ENCODE measurements at regions not wholly inside any gene's neighbourhood (a gene's known extent, or its start where the extent isn't known, plus 50 kb on each side); places are given as distances from the start of the nearest gene placed in this dataset.
"Not testable (repeated sequence)": the region's sequence is repeated elsewhere in the genome, so short reads cannot be mapped to it uniquely, and the experiment has no call there.

DNA sequence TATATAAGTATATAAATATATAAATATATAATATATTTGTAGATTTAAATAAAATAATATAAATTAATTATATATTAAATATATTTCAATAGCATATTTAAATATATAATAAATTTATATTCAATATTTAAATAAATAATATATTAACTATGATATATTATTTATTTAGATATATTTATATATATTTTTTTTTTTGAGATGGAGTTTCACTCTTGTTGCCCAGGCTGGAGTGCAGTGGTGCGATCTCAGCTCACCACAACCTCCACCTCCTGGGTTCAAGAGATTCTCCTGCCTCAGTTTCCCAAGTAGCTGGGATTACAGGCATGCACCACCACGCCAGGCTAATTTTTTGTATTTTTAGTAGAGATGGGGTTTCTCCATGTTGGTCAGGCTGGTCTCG is 426.9 kb upstream of the LMCD1 start:
- not testable (repeated sequence) for H3K27ac ChIP-seq (ENCODE audit: insufficient read depth, low read length, poor library complexity, severe bottlenecking); H3K4me1 ChIP-seq (ENCODE audit: control insufficient read depth, insufficient read depth, low read length, poor library complexity, severe bottlenecking); ATAC-seq (ENCODE audit: low read depth in 2 of 2); H3K36me3 Mint-ChIP-seq; H3K27me3 Mint-ChIP-seq; H3K27me3 ChIP-seq (ENCODE audit: control insufficient read depth, insufficient read depth, low read length); H3K9me3 ChIP-seq (ENCODE audit: control insufficient read depth in 2 of 2, low read length in 2 of 2); H3K9me3 Mint-ChIP-seq; DNase-seq; H3K4me1 Mint-ChIP-seq; H3K4me3 ChIP-seq (ENCODE audit: low read depth, low read length); H3K36me3 ChIP-seq (ENCODE audit: control insufficient read depth, insufficient read depth, low read length); H3K27ac Mint-ChIP-seq; H3K4me3 Mint-ChIP-seq

GRCh38 chr3:8077126-8077525 is 424.5 kb upstream of the LMCD1 start:
- Mint-ChIP-seq H3K4me1 (no peaks in the 10 kb centered on the region), H3K27me3 (no peaks in the 10 kb centered on the region), H3K9me3 (peaks cover 0 to 3% (median 0%) of the 10 kb centered on the region in 7 donors), H3K36me3 (no peaks in the 10 kb centered on the region), H3K27ac (no peak overlapping the region), H3K4me3 (no peak overlapping the region)
- no peak for DNase-seq
- H3K4me3 ChIP-seq (ENCODE audit: low read depth, low read length): no peak overlapping the region
- no peaks in the 10 kb centered on the region for H3K4me1 ChIP-seq (ENCODE audit: control insufficient read depth, insufficient read depth, low read length, poor library complexity, severe bottlenecking)
- no peak for ATAC-seq (ENCODE audit: low read depth in 2 of 2)
- H3K36me3 ChIP-seq (ENCODE audit: control insufficient read depth, insufficient read depth, low read length): no peaks in the 10 kb centered on the region
- H3K9me3 ChIP-seq (ENCODE audit: control insufficient read depth in 2 of 2, low read length in 2 of 2): no peaks in the 10 kb centered on the region
- no peak overlapping the region for H3K27ac ChIP-seq (ENCODE audit: insufficient read depth, low read length, poor library complexity, severe bottlenecking)
- no peaks in the 10 kb centered on the region for H3K27me3 ChIP-seq (ENCODE audit: control insufficient read depth, insufficient read depth, low read length)

GRCh38 chr3:8080464-8080863 is 421.2 kb upstream of the LMCD1 start:
- H3K4me1 Mint-ChIP-seq: no peaks in the 10 kb centered on the region
- no peak overlapping the region for H3K4me3 ChIP-seq (ENCODE audit: low read depth, low read length)
- DNase-seq: no peak
- H3K4me3 Mint-ChIP-seq: no peak overlapping the region
- H3K27ac Mint-ChIP-seq: no peak overlapping the region
- H3K36me3 Mint-ChIP-seq: no peaks in the 10 kb centered on the region
- H3K36me3 ChIP-seq (ENCODE audit: control insufficient read depth, insufficient read depth, low read length): no peaks in the 10 kb centered on the region
- ATAC-seq (ENCODE audit: low read depth in 2 of 2): no peak
- H3K27me3 Mint-ChIP-seq: no peaks in the 10 kb centered on the region
- no peaks in the 10 kb centered on the region for H3K27me3 ChIP-seq (ENCODE audit: control insufficient read depth, insufficient read depth, low read length)
- H3K4me1 ChIP-seq (ENCODE audit: control insufficient read depth, insufficient read depth, low read length, poor library complexity, severe bottlenecking): no peaks in the 10 kb centered on the region
- peaks cover 0 to 5% (median 0%) of the 10 kb centered on the region in 7 donors for H3K9me3 Mint-ChIP-seq
- no peaks in the 10 kb centered on the region for H3K9me3 ChIP-seq (ENCODE audit: control insufficient read depth in 2 of 2, low read length in 2 of 2)
- no peak overlapping the region for H3K27ac ChIP-seq (ENCODE audit: insufficient read depth, low read length, poor library complexity, severe bottlenecking)

DNA sequence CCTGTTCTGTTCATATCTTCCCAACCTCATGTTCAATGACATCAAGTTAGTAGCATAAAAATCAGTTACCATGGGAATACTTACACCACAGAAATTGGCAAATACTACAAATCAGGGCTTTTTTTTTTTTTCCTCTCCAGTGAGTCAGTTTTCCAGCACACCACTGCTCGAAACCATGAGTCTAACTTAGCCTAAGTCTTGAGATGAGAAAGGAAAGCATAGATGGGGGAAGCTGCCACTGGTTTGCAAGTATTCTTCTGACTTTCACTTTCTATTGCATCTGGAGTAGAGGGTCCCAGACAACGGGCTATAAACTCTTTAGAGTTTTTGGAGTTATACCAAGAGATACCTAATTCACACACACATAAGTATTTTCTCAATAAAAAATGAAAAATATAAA is 416.1 kb upstream of the LMCD1 start:
- ATAC-seq (ENCODE audit: low read depth in 2 of 2): no peak
- no peaks in the 10 kb centered on the region for H3K4me1 Mint-ChIP-seq
- no peaks in the 10 kb centered on the region for H3K27me3 Mint-ChIP-seq
- H3K9me3 ChIP-seq (ENCODE audit: control insufficient read depth in 2 of 2, low read length in 2 of 2): no peaks in the 10 kb centered on the region
- H3K4me3 ChIP-seq (ENCODE audit: low read depth, low read length): no peak overlapping the region
- no peaks in the 10 kb centered on the region for H3K27me3 ChIP-seq (ENCODE audit: control insufficient read depth, insufficient read depth, low read length)
- no peak overlapping the region for H3K4me3 Mint-ChIP-seq
- peaks cover 0 to 2% (median 0%) of the 10 kb centered on the region in 7 donors for H3K9me3 Mint-ChIP-seq
- H3K27ac ChIP-seq (ENCODE audit: insufficient read depth, low read length, poor library complexity, severe bottlenecking): no peak overlapping the region
- no peaks in the 10 kb centered on the region for H3K36me3 ChIP-seq (ENCODE audit: control insufficient read depth, insufficient read depth, low read length)
- H3K4me1 ChIP-seq (ENCODE audit: control insufficient read depth, insufficient read depth, low read length, poor library complexity, severe bottlenecking): no peaks in the 10 kb centered on the region
- H3K27ac Mint-ChIP-seq: no peak overlapping the region
- H3K36me3 Mint-ChIP-seq: no peaks in the 10 kb centered on the region
- no peak for DNase-seq

DNA sequence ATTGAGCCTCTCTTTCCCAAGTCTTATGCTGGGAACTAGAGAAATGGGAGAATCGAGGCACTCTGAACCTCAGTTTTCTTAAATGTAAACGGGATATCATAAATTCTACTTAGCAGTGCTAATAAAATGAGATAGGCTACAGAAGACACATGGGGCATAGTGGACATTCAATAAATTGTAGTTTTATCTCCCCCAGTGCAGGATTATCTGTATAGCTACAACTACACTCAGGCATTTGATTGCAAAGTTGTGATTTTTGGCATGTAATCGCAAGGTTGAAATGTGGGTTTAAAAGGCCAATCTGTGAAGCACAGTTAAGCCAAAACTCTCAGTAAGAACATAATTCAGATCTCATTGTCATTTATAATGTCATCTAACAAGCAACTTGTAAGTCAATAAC is 413.7 kb upstream of the LMCD1 start:
- Histone ChIP-seq H3K9me3 (ENCODE audit: control insufficient read depth in 2 of 2, low read length in 2 of 2) (no peaks in the 10 kb centered on the region), H3K4me1 (ENCODE audit: control insufficient read depth, insufficient read depth, low read length, poor library complexity, severe bottlenecking) (no peaks in the 10 kb centered on the region), H3K27ac (ENCODE audit: insufficient read depth, low read length, poor library complexity, severe bottlenecking) (no peak overlapping the region), H3K36me3 (ENCODE audit: control insufficient read depth, insufficient read depth, low read length) (no peaks in the 10 kb centered on the region), H3K27me3 (ENCODE audit: control insufficient read depth, insufficient read depth, low read length) (no peaks in the 10 kb centered on the region), H3K4me3 (ENCODE audit: low read depth, low read length) (no peak overlapping the region)
- no peaks in the 10 kb centered on the region for H3K4me1 Mint-ChIP-seq
- H3K36me3 Mint-ChIP-seq: no peaks in the 10 kb centered on the region
- H3K9me3 Mint-ChIP-seq: peaks cover 0 to 2% (median 0%) of the 10 kb centered on the region in 7 donors
- H3K27me3 Mint-ChIP-seq: no peaks in the 10 kb centered on the region
- DNase-seq (no peak), ATAC-seq (ENCODE audit: low read depth in 2 of 2) (no peak)
- no peak overlapping the region for H3K27ac Mint-ChIP-seq
- H3K4me3 Mint-ChIP-seq: no peak overlapping the region

GRCh38 chr3:8094415-8094814 is 407.2 kb upstream of the LMCD1 start:
- H3K4me1 Mint-ChIP-seq: no peaks in the 10 kb centered on the region
- no peak overlapping the region for H3K27ac Mint-ChIP-seq

DNA sequence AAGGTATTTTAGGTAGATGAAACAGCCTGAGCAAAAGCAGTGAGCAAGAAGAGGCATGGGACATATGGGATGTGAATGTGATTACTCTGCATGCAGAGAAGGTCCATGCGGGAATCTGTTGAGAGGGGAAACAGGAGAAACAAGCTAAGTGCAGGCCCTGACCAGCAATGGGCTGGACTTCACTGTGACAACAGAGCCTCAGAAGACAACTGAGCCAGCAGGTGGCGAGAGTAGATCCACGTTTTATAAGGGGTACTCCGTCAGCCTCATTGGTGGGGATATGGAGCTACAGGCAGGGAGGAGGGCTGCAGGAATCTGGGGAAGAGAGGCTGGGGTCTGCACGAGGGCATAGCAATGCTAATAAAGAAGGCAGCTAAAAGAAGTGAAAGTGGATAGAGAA is 405.9 kb upstream of the LMCD1 start:
- Mint-ChIP-seq H3K27ac (no peak overlapping the region), H3K9me3 (peaks cover 0 to 1% (median 0%) of the 10 kb centered on the region in 7 donors), H3K36me3 (no peaks in the 10 kb centered on the region), H3K4me1 (no peaks in the 10 kb centered on the region), H3K27me3 (no peaks in the 10 kb centered on the region), H3K4me3 (no peak overlapping the region)
- Histone ChIP-seq H3K36me3 (ENCODE audit: control insufficient read depth, insufficient read depth, low read length) (no peaks in the 10 kb centered on the region), H3K4me1 (ENCODE audit: control insufficient read depth, insufficient read depth, low read length, poor library complexity, severe bottlenecking) (no peaks in the 10 kb centered on the region), H3K9me3 (ENCODE audit: control insufficient read depth in 2 of 2, low read length in 2 of 2) (no peaks in the 10 kb centered on the region), H3K4me3 (ENCODE audit: low read depth, low read length) (no peak overlapping the region), H3K27ac (ENCODE audit: insufficient read depth, low read length, poor library complexity, severe bottlenecking) (no peak overlapping the region), H3K27me3 (ENCODE audit: control insufficient read depth, insufficient read depth, low read length) (no peaks in the 10 kb centered on the region)
- ATAC-seq (ENCODE audit: low read depth in 2 of 2) (no peak), DNase-seq (no peak)

More at GRCh38 chr3:8094415-8094814, 407.2 kb upstream of the LMCD1 start:
- ATAC-seq (ENCODE audit: low read depth in 2 of 2) (no peak), DNase-seq (no peak)
- Histone ChIP-seq H3K27ac (ENCODE audit: insufficient read depth, low read length, poor library complexity, severe bottlenecking) (no peak overlapping the region), H3K4me3 (ENCODE audit: low read depth, low read length) (no peak overlapping the region), H3K9me3 (ENCODE audit: control insufficient read depth in 2 of 2, low read length in 2 of 2) (no peaks in the 10 kb centered on the region), H3K27me3 (ENCODE audit: control insufficient read depth, insufficient read depth, low read length) (no peaks in the 10 kb centered on the region), H3K4me1 (ENCODE audit: control insufficient read depth, insufficient read depth, low read length, poor library complexity, severe bottlenecking) (no peaks in the 10 kb centered on the region), H3K36me3 (ENCODE audit: control insufficient read depth, insufficient read depth, low read length) (no peaks in the 10 kb centered on the region)
- no peaks in the 10 kb centered on the region for H3K27me3 Mint-ChIP-seq
- H3K9me3 Mint-ChIP-seq: peaks cover 0 to 3% (median 0%) of the 10 kb centered on the region in 7 donors
- H3K4me3 Mint-ChIP-seq: no peak overlapping the region
- no peaks in the 10 kb centered on the region for H3K36me3 Mint-ChIP-seq

GRCh38 chr3:8097690-8098089 is 403.9 kb upstream of the LMCD1 start:
- DNase-seq (no peak), ATAC-seq (ENCODE audit: low read depth in 2 of 2) (no peak)
- Mint-ChIP-seq H3K27me3 (no peaks in the 10 kb centered on the region), H3K4me3 (no peak overlapping the region), H3K9me3 (peaks cover 0 to 1% (median 0%) of the 10 kb centered on the region in 7 donors), H3K27ac (no peak overlapping the region), H3K4me1 (no peaks in the 10 kb centered on the region), H3K36me3 (no peaks in the 10 kb centered on the region)
- Histone ChIP-seq H3K9me3 (ENCODE audit: control insufficient read depth in 2 of 2, low read length in 2 of 2) (no peaks in the 10 kb centered on the region), H3K4me1 (ENCODE audit: control insufficient read depth, insufficient read depth, low read length, poor library complexity, severe bottlenecking) (no peaks in the 10 kb centered on the region), H3K27me3 (ENCODE audit: control insufficient read depth, insufficient read depth, low read length) (no peaks in the 10 kb centered on the region), H3K4me3 (ENCODE audit: low read depth, low read length) (no peak overlapping the region), H3K36me3 (ENCODE audit: control insufficient read depth, insufficient read depth, low read length) (no peaks in the 10 kb centered on the region), H3K27ac (ENCODE audit: insufficient read depth, low read length, poor library complexity, severe bottlenecking) (no peak overlapping the region)
